Testis (tissue), 2 donors: ENCODE measurements at regions not wholly inside any gene's neighbourhood (a gene's known extent, or its start where the extent isn't known, plus 50 kb on each side); places are given as distances from the start of the nearest gene placed in this dataset.

Experiments used
- DNase-seq: peaks from one replicate; pipeline ENCODE4 v3.0.0-alpha.2; 2019
- H3K27ac ChIP-seq, 2 donors: fragments of 200-600 bp; sonication (generic); one replicate each; pipeline ENCODE4 v1.5.1; 2019
- H3K27me3 ChIP-seq: fragments of 200-600 bp; sonication (generic); one replicate; pipeline ENCODE4 v1.5.1; 2019
- H3K36me3 ChIP-seq: fragments of 200-600 bp; sonication (generic); one replicate; pipeline ENCODE4 v1.5.1; 2017; ENCODE audit warnings: low read depth; ENCODE audit errors: missing control alignments
- H3K4me1 ChIP-seq: fragments of 200-600 bp; sonication (generic); one replicate; pipeline ENCODE4 v1.5.1; 2019
- H3K4me3 ChIP-seq, 2 donors: fragments of 200-600 bp; sonication (generic); one replicate each; pipeline ENCODE4 v1.5.1; 2017 to 2019
- H3K9me3 ChIP-seq: fragments of 200-600 bp; sonication (generic); one replicate; pipeline ENCODE4 v1.5.1; 2017
- POLR2A ChIP-seq: fragments of 450-650 bp; IDR thresholded peaks from one replicate; pipeline ENCODE4 v1.6.1; 2017; ENCODE audit warnings: antibody characterized with exemption, mild to moderate bottlenecking, moderate library complexity
- WGBS, 2 donors: methylation state at CpG; one replicate each; pipeline ENCODE4 v1.1.5; 2018; 5-methylcytosine and 5-hydroxymethylcytosine counted together
- intact Hi-C: fragments of 100-400 bp; cut with DNase I; formaldehyde crosslinking; loops from one replicate; pipeline ENCODE4 v1.15.1; 2023; ENCODE audit warnings: low total_unique reads
- TF ChIP-seq, protein P1 (sequence below), 3 experiments: fragments of 450-650 bp in 2 of 3; fragments of 200-600 bp in 1 of 3; sonication (generic) in 1 of 3; IDR thresholded peaks; one replicate each; pipeline ENCODE4 v1.5.1; 2016 to 2019; ENCODE audit warnings: antibody characterized with exemption in 3 of 3, mild to moderate bottlenecking in 2 of 3, moderate library complexity in 1 of 3

DNA sequence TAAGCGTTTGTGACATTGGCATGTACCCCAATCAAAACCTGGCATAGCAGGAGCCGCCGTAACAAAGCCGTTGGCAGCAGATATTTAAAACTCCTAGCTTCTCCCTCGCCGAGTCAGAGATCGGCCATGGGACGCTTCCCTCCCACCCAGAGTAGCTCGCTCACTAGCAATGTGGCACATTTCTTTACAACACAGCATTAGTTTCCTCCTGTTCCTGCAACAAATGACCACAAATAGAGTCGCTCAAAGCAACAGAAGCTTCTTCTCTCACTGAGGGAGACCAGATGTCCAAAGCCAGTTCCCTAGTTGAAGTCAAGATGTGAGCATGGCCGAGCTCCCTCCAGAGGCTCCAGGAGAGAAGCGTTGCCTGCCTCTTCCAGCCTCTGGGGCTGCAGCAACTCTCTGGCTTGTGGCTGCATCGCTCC lies 106.7 kb downstream of the RBFOX3 start:
- DNase-seq = no peak
- Histone ChIP-seq H3K4me1 (no peaks in the 10 kb centered on the region), H3K27ac (no peak overlapping the region), H3K4me3 (no peak overlapping the region), H3K27me3 (no peaks in the 10 kb centered on the region), H3K9me3 (no peaks in the 10 kb centered on the region), H3K36me3 (no peaks in the 10 kb centered on the region)
- intact Hi-C loops = no loop called here
- WGBS, 2 donors = 83 to 86% methylated on average over 13 of the region's 13 CpGs
- no peak for TF ChIP-seq POLR2A
- TF ChIP-seq, protein P1, sequence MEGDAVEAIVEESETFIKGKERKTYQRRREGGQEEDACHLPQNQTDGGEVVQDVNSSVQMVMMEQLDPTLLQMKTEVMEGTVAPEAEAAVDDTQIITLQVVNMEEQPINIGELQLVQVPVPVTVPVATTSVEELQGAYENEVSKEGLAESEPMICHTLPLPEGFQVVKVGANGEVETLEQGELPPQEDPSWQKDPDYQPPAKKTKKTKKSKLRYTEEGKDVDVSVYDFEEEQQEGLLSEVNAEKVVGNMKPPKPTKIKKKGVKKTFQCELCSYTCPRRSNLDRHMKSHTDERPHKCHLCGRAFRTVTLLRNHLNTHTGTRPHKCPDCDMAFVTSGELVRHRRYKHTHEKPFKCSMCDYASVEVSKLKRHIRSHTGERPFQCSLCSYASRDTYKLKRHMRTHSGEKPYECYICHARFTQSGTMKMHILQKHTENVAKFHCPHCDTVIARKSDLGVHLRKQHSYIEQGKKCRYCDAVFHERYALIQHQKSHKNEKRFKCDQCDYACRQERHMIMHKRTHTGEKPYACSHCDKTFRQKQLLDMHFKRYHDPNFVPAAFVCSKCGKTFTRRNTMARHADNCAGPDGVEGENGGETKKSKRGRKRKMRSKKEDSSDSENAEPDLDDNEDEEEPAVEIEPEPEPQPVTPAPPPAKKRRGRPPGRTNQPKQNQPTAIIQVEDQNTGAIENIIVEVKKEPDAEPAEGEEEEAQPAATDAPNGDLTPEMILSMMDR (IDR thresholded peaks at IDR 0.05) = no peak

DNA sequence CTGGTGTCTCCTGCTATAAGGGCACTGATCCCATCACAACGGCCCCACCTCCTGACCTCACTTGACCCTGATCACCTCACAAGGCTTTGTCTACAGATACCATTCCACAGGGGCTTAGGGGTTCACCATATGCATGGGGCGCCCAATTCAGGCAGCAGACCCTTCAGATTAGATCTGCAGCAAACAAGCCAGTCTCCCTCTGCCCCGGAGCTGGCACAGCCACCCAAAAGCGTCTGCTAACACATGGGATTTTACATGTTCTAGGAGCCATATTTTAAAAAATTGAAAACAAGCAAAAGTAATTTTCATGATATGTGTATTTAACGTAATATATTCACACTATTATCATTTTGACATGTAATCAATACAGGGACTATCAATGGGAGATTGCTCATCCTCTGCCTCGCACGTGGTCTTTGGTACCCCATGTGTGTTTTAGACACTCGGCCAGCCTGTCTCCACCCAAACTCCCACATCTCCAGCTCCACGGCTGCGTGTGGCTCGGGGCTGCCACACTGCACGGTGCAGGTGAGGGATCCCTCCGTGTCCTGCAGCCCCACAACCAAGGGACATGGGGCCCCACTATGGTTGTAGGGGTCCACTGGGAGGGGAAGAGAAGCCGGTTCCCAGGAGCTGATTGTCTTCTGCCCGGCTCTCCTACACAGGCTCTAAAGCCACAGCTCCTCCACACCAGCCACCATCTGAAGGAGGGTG lies 107.6 kb downstream of the RBFOX3 start:
- Histone ChIP-seq H3K4me3 (no peak overlapping the region), H3K36me3 (no peaks in the 10 kb centered on the region), H3K9me3 (no peaks in the 10 kb centered on the region), H3K4me1 (no peaks in the 10 kb centered on the region), H3K27me3 (no peaks in the 10 kb centered on the region), H3K27ac (no peak overlapping the region)
- intact Hi-C loops = no loop called here
- 88 to 89% methylated on average over 14 to 15 of the region's 15 CpGs for WGBS, 2 donors
- DNase-seq = no peak
- TF ChIP-seq POLR2A = no peak
- TF ChIP-seq, protein P1 (IDR thresholded peaks at IDR 0.05) = no peak

DNA sequence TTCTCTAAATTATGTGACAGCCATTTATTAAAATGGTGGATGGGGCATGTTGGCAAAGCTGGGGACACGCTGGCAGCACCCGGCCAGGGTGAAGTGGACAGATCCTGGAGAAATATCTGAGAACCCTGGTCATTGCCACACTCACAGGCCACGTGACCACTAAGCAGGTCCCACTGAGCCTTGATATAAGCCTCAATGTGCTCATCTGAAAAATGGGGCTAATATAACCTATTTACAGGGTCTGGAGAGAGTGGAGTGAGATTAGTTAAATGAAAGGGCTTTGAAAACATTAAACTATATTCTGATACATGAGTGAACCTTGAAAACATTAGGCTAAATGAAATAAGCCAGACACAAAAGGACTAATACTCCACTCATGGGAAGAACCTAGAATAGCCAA lies 108.9 kb downstream of the RBFOX3 start:
- H3K4me1 ChIP-seq = no peaks in the 10 kb centered on the region
- no peak for TF ChIP-seq POLR2A
- TF ChIP-seq, protein P1 (IDR thresholded peaks at IDR 0.05) = no peak
- H3K4me3 ChIP-seq = no peak overlapping the region
- no peak overlapping the region for H3K27ac ChIP-seq
- intact Hi-C loops = no loop called here
- DNase-seq = no peak
- 94 to 98% methylated on average over 3 of the region's 3 CpGs for WGBS, 2 donors
- H3K9me3 ChIP-seq = no peaks in the 10 kb centered on the region
- no peaks in the 10 kb centered on the region for H3K36me3 ChIP-seq
- no peaks in the 10 kb centered on the region for H3K27me3 ChIP-seq

DNA sequence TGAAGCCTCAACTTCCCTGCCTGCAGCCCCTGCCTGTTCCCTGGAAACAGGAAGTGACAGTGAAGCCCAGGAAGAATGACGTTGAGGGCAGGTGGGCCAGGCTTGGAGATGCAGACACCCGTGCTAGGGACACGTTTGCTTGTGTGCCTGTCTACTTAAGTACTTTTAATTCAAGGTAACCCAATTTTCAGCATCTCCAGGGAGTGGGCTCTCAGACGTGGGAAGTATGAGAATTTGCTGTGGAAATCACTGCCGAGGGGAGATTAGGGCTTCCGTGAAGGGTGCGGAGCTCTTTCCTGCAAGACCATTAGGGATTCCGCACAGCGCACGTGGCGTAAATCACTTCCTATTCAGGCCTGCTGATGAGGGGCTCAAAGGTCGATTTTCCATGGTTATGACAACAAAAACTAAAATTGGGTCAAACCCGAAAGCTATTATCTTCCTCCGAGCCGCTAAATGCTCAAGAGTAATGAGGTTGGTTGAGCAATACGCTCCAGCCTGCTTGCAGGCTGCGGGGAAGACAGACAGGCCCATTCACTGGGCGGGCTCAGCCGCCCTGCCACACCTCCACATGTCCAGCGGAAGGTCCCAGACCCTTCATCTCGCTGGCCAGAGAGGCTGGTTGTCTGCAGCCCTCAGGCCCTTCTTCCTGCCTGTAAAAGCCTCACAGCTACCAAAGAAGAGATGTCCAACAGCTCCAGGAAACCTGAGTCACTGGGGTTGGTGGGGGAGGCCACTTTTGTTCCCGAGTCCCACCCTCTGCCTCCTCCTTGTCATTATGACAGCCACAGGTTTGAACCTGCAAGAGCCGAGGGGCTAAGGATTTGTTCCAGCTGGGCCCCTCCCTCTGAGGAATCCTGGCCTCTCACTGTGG lies 109.9 kb downstream of the RBFOX3 start:
- Histone ChIP-seq H3K36me3 (no peaks in the 10 kb centered on the region), H3K4me1 (no peaks in the 10 kb centered on the region), H3K9me3 (no peaks in the 10 kb centered on the region), H3K4me3 (no peak overlapping the region), H3K27ac (no peak overlapping the region), H3K27me3 (no peaks in the 10 kb centered on the region)
- TF ChIP-seq POLR2A = no peak
- TF ChIP-seq, protein P1 (IDR thresholded peaks at IDR 0.05) = no peak
- intact Hi-C loops = no loop called here
- DNase-seq = no peak
- 59 to 70% methylated on average over 18 to 23 of the region's 23 CpGs for WGBS, 2 donors
